Ecto neural progenitor cell (in vitro differentiated cells): ENCODE measurements at regions not wholly inside any gene's neighbourhood (a gene's known extent, or its start where the extent isn't known, plus 50 kb on each side); places are given as distances from the start of the nearest gene placed in this dataset.
A peak's percentile ranks its signal among the peaks of the same experiment; 100 is the strongest.
"Not testable (repeated sequence)": the region's sequence is repeated elsewhere in the genome, so short reads cannot be mapped to it uniquely, and the experiment has no call there.

ENCODE experiments used
- DNase-seq: peaks from one replicate; pipeline ENCODE4 v3.0.0-alpha.2; 2018; ENCODE audit warnings: low spot score

GRCh38 chr1:29798699-29799566 lies 562.6 kb downstream of the PTPRU start:
- no peak for DNase-seq

DNA sequence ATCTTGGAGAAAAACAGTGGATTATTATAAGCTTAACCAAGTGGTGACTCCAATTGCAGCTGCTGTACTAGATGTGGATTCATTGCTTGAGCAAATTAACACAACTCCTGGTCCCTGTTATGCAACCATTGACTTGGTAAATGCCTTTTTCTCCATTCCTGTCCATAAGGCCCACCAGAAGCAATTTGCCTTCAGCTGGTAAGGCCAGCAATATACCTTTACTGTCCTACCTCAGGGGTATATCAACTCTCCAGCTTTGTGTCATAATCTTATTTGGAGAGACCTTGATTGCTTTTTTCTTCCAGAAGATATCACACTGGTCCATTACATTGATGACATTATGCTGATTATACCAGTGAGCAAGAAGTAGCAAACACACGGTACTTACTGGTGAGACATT lies 560.8 kb downstream of the PTPRU start:
- DNase-seq: not testable (repeated sequence)

DNA sequence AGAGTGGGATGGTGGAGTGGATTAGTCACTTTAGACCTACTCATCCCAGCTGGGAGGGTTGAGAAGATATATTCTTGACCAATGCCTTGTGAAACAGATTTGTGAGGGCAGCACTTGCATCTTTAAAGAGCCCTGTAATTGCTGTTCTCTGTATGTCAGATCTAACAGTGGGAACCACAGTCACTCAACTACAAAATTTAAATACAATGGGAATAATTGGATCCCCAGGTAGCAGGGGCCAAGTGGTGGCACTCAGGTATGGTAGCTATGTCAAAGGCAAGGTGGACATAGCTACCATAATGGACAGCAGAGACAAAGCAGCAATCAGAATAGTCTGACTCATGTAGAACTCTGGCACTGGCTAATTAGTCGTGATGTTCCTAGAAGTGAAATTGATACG lies 559.6 kb downstream of the PTPRU start:
- not testable (repeated sequence) for DNase-seq

- DNase-seq: no peak
Measured at GRCh38 chr1:29793653-29794348, 557.5 kb downstream of the PTPRU start.

GRCh38 chr1:29793101-29793546 lies 556.8 kb downstream of the PTPRU start:
- DNase-seq: peak; percentile 90

DNA sequence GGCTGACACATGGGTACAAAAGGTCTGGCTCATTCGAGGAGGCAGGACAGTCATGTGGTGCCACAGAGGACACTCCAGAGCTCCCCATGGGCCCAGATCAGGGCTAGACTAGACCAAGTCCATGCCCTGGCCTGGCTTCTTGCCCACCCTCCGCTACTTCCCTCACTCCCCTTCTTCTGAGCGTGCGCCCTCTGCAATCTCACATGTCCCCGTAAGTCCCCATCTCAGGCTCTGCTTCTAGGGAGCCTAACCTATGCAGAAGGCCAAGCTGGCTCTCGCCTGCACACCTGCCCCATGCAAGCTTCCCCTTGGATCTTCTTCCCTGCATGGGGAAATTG lies 553.6 kb downstream of the PTPRU start:
- DNase-seq: no peak

DNA sequence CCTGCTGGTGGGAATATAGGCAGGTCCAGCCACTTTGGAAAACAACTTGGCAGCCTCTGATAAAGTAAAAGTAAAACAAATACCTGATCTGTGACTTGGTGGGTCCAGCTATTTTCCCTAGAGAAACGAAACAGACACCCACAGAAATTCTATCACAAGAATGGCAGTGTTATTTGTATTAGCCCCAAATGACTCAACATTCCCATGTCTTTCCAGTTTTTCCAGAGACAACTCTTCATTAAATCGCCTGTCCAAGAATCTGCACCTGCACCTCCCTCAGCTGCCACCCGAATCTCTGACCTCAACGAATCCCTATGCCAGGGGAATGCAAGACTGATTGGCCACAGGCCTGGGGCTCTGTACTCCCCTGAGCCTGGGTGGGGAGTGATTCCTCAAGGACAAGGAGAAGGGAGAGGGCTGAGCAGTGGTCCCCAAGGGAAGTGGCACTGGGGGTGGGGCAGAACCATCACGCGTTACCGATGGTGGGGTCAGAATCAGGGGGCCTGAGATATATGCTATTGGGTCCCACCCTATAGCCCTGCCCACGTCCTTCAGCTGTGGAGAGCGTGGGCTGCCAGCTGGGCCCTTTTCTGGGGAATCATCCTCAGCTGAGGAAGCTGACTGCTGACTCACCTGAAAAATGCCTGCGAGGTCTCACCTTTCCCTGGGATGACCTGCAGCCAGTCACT lies 553.0 kb downstream of the PTPRU start:
- DNase-seq: no peak

GRCh38 chr1:29786791-29787732 lies 550.7 kb downstream of the PTPRU start:
- DNase-seq: no peak

- no peak for DNase-seq
Measured at GRCh38 chr1:29786195-29786594, 549.9 kb downstream of the PTPRU start.

GRCh38 chr1:29785554-29785953 lies 549.2 kb downstream of the PTPRU start:
- no peak for DNase-seq

DNA sequence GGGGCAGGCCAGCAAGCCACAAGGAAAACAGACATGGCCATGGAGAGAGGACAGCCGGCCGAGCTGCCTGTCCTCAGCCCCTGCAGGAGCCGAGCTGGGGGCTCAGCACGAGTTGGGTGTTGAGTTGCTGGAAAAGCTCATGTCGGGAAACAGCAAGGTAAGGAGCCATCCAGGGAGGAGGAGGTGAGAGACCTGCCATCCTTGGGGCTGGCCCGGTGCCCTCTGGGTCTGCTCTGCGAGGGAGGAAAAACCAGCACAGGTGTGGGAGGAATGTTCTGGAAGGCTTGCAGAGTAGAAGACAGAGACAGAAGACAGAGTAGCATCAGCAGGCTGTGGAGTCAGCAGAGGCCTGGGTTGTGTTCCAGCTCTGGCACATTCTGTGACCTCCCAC lies 548.8 kb downstream of the PTPRU start:
- no peak for DNase-seq

DNA sequence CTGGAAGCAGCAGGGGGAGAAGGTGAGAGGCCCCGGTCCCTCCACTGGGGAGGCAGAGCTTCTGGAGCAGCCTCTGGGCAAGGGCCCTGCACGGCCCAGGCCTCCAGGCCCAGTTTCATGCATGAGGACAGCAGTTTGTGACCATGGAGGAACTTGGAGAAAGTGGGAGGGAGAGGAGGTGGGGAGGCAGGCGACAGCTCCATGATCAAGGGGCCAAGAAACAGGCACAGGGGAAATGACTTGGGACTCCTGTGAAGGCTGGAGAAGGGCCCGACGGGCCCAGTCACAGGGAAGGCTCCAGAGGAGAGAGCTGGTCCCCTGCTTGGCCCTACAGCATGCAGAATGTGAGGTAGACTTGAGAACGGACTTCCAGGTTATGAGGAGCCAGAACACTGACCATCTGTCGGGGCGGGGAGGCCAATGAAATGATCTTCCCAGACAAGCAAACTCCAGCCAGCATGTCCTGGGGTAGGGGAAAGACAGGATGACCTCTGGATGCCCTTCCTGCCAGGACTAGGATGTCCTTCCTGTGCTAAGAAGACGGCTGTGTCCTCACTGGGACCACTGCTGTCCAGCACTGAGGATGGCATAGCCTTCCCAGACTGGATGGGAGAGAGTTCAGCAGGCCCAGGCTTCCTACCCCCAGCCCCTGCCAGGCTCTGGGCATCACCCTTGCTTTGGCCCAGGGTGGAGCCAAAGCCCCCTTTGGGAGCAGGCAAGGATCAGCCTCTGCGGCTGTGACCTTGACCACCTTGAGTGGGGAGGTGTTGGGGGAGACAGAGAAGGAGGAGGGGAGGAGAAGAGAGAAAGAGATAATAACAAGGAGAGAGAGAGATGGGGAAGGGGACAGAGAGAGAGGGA lies 548.2 kb downstream of the PTPRU start:
- DNase-seq: no peak

DNA sequence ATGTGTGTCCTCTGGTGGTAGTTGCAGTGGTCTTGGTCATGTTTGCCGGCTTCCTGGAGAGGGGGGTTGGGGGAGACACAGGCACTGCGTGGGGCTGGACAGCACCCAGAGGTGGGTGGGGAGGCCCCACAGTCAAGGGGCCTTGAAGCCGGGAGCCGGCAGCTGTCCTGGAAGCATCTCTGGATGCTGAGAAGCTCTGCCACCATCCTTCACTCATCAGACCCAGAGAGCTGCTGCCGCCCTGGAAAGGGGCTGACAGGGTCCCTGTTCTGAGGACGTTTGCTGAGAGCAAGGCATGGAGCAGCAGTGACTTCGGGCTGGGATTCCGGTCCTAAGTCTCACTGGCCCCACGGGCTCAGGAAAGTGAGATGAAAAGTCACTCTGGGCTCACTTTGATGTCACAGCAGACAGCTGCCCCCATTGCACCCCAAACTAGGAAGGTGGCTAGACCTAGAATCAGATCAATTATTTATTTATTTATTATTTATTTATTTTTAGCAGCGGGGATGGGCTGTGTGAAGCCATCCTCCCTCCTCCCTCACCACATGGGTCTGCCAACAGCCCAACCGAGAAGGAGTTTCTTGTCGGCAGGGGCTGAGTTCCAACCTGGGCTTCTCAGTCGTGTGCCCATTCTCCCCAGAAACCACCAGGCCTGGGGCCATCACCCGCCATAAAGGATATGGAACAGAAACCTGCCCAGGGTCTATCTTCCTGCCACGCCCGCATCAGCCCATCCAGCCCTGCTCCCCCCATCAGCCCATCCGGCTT lies 547.4 kb downstream of the PTPRU start:
- no peak for DNase-seq

GRCh38 chr1:29782846-29783507 lies 546.7 kb downstream of the PTPRU start:
- DNase-seq: no peak

DNA sequence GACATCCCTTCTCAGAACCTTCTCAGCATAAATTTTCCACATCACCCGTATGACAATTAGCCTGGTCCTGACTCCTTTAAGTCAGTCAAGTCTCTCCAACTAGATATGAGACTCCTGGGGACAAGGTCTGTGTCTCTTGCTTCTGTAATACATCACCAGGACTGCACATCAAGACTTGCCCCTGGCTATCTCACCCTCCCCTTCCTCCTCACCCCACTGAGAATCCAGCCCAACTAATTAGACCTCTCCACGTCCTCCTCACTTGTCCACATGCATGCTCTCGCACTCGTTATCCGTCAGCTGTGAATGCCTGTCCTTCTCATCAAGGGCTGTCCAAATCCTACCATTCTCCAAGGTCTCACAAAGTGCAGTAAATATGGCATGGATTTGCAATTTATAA lies 542.8 kb downstream of the PTPRU start:
- no peak for DNase-seq

DNA sequence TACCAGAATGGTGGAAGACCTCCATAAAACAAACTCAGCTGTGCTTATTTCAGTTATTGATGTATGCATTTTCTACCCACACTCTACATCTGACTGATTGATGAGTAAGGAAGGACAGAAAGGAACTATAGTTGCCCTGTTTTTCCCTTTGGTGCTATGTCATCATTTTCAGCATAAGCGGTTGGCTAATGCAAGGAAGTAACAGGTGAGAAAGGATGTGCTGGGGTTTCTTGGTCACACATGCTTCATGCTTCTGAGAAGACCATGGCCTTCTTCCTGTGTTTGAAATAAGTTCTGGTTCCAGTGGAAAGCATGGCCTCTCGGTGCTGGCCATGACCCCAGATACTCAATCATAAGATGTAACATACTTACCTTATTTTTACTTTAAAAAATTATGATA lies 541.2 kb downstream of the PTPRU start:
- DNase-seq: no peak

DNA sequence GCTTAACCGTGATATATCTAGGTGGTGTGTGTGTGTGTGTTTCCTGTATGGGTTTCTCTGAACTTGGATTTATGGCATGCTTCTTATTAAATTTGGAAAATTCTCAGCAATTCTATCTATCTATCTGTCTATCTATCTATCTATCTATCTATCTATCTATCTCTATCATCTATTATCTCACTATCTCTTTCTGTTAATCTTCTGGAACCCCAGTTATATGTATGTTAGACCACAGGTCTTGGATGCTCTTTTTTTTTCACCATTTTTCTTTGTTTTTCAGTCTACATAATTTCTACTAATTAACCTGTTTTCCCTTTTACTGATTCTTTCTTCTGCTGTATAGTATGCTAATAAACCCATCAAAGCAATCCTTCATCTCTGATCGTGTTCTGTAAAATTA lies 538.0 kb downstream of the PTPRU start:
- no peak for DNase-seq

DNA sequence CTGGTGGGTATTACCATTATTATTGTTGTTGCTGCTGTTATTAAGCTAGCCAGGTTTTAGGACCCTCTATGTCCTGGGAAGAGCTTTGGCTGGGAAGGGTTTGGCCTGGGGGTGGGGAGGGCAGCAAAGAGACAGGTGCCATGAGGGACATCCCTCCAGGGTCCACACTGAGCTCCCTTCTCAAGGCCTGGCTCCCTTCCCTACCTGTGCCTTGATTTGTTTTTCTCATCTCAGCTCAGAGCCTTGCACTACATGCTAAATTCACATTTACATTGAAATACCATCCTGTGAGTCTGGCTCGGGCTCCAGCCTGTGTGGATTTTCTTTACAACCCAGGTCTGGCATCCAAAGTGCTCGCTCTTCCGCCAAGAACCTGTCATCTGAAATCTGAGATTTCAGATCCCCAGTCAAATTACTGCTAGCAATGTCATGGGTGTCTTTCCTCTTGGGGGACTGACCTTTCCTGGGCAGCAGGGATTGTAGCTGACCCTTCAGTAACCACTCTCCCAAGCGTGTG lies 536.3 kb downstream of the PTPRU start:
- no peak for DNase-seq

GRCh38 chr1:29767769-29768425 lies 531.6 kb downstream of the PTPRU start:
- DNase-seq: peak; percentile 29
